DMS79 treated with DMSO at 0.1 percent for 48 hours (cell line): ENCODE measurements at regions not wholly inside any gene's neighbourhood (a gene's known extent, or its start where the extent isn't known, plus 50 kb on each side); places are given as distances from the start of the nearest gene placed in this dataset.

ENCODE experiments used
- DNase-seq: peaks from one replicate; lab custom pipeline; 2025; lab: John Stamatoyannopoulos, UW

DNA sequence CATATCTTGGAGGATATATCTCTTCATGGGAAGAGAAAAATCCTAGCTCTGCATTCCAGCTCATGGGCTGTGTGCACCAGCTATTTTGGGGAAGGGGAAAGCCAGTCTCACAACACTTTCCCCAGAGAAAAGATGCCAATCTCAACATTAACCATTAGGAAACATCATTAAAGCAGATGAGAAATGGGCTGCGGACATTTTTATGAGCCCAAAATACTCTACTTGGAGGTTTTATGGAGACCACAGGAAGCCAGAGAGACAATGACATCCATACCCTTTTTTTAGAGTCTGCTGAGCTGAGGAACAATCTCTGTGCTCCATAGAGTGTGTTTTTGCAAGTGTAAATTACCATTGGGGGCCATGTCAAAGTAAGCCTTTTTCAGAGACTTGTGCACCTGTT is 213.7 kb downstream of the TRIB2 start:
- DNase-seq, result no peak

DNA sequence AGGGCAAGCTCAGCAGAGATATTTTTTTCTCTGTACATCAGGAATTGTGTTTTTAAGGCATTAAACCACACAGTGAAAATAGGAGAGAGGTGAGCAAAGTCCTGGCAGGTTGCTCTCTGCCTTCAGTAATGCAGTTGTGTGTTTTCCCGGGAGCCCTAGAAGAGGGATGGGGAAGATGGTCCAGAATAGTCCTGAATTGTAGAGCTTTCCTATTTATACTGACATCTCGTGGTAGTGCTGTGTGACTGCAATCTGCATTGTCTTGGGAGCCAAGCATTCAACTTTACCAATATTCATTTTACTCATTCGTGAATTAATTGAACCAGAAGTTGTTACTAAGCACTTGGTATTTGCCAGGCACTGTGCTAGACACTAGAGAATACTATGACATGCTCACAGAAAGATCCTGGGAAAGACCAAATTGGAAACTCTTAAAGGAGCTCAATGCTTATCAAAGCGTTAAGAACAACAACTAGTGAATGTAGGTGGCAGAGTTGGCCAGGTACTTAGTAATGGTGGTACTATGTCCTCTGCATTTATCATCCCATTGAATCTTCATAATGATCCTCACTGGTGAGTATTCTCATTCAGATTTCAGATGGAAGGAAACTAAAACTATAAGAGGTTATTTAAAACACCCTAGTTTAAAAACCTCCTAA is 214.6 kb downstream of the TRIB2 start:
- peak; percentile 5 for DNase-seq

DNA sequence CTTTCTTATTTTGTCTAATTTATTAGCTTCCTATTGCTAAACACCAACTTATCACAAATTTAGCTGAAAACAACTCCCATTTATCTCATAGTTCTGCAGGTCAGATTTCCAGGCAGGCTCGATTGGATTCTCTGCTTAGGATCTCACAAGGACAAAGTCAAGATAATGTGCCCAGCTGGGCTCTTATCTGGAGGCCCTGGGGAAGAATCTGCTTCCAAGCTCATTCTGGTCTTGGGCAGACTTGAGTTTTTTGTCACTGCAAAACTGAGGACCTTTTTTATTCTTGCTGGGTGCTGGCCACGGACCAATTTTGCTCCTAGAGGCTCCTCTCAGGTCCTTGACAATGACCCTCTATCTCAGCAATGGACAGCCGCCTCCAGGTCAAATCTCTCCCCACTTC is 215.5 kb downstream of the TRIB2 start:
- no peak for DNase-seq

DNA sequence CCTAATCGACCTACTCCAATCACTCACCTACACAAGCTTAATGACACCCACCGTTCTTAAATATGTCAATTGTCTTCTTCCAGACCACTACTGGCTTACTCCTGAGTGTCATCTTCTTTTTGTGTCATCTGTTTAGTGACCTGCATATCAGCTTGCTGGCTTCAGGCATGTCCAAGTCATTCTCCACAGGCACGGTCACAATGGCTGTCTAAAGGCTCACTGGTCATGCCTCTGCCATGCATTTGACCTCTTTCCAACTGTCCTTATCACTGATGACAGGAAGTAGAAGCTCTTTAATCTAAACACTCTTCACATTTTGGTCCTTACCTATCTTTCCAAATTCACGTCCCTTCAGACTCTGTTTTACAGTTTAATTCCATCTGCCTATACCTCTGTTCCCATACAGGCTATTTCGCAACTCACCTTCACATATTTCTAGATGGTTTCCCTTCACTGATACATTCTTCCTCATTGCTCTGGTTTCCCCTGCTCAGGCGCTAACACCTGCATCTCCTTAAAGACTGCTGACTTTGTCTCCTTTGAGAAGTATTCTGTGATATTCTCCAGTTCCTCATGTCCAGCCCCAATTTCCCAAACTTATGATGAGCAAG is 217.5 kb downstream of the TRIB2 start:
- no peak for DNase-seq

DNA sequence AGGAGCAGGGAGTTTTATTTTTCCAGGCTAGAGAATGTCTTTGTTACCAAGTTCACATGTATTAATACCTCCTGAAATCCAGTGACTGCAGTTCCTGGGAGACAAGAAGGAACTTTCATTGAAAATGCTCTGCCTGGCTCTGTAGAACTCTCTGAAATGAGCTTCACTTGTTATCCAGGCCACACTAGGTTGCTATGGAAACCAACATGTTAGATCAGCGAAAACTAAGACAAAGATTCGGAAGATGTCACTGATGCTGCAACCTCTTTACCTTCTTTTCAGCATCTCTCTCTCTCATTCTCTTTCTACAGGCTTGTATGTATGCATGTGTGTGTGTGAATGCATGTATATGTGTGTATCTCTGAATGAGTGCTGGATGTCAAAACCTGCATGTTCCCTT is 218.5 kb downstream of the TRIB2 start:
- no peak for DNase-seq

DNA sequence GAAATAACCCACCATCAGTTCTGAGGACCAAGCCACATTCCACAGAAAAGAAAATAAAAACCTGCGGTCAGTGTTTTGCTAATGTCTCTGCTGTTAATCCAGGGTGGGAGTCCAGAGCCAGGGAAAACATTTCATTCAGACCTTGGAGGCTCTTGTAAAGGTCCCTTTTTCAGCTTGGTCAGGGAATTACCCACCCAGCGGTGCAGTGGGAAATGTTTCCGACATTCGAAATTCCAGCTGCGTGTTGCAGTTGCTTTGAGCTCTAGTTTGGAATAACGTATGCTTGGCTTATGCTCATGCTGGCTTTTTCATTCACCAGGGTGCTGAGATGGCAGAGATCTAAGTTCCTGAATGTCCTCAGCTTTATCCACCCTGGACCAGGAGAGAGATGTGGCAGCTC is 219.1 kb downstream of the TRIB2 start:
- DNase-seq, result no peak

DNA sequence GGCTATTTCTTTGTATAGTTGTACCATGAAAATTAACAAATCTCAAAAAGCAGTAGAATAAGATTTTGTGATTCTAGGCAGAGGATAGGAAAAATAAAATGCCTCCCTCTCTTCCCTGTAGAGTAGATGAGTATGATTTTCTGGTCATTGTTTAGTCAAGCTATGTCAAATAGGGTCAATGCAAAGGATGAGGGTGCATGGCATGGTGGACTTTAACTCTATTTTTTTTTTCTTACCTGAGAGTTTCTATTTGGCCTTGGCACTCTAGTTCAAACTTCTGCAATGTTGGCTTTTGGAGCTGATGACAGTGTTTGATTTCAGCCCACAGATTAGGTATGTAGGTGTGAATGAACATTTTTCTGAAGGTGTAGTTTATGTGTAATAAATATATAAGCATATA is 224.5 kb downstream of the TRIB2 start:
- DNase-seq, result no peak

DNA sequence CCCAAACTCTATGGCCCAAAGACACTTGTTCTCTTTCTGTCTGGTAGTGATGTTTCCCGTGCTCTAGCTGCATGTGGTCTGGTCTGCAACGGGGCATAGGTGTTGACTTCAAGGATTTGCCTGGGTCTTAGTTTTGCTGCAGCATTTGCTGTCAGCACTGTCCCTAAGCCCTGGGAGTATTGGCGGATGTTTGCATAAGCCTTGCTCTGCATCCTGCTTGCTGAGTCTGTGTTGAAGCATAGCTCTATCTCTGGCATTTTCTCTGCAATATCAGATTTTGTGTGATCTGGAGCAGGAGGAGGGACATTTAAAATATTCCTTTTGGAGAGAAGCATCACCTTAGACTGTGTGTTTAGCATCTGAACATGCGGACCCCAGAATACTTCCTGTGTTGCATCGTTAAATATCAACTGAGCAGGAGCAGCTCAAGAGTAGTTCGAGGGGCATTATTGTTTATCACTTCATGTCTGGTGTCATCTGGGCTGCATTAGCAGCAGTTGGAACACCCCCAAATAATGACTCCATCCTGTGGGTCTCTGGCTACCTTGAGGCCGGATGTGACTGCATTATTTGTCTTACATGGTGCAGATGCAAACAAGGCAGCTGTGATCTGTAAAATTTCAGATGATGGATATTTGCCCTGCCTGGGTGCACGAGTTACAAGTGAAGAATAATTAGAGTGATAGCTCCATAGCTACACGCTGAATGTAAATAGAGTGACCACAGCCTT is 231.7 kb downstream of the TRIB2 start:
- no peak for DNase-seq

DNA sequence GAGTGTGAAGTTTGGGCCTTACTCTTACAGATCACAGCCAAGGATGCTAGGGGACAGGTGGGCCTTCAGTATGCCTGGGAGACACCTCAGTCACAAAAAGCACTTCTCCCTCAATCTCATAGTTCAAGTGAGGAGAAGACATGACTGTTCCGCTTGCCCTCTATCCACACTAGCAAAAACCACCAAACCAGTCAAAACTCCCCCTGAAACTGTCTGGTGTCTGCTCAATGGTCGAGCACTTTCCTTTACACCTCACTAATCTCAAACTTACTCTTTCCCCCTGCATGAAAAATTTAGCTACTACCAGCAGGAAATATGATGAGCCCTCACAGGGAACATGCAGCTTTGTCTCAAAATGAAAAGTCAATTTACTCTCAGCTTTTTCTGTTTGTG is 232.2 kb downstream of the TRIB2 start:
- no peak for DNase-seq

DNA sequence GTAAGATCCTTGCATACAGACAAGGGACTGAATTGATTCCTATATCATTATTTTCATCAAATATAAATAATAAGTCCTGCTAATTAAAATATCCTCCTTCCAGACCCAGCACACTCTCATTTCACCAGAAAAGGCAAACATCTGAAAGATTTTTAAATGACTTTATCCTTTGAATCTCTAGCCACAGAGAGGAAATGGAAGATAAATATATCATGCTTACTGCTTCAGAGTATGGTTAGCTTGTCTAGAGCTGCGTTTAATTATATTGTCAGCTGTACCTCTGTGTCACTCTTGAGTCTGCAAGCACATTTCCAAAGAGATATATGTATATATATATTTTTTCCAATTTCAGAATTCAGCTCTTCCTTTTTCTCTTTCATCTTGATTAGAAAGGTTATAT is 232.7 kb downstream of the TRIB2 start:
- no peak for DNase-seq

DNA sequence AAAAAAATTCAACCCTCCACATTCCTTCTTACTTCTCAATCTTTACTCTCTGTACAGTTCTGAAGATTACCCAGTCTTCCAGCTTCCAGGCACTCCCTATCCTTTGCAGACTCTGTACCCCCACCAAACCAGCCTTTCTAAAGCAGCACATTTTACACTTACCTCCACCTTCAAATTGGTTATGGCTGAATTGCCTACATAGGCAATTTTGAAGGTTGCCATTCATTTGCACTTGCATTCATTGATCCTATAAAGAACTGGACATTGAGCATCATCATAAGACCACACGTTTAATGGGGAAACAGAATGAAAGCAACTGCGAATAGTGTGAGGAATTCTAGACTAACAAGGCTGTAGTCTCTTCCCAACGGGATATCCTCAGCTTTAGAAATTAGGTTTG is 233.4 kb downstream of the TRIB2 start:
- no peak for DNase-seq

DNA sequence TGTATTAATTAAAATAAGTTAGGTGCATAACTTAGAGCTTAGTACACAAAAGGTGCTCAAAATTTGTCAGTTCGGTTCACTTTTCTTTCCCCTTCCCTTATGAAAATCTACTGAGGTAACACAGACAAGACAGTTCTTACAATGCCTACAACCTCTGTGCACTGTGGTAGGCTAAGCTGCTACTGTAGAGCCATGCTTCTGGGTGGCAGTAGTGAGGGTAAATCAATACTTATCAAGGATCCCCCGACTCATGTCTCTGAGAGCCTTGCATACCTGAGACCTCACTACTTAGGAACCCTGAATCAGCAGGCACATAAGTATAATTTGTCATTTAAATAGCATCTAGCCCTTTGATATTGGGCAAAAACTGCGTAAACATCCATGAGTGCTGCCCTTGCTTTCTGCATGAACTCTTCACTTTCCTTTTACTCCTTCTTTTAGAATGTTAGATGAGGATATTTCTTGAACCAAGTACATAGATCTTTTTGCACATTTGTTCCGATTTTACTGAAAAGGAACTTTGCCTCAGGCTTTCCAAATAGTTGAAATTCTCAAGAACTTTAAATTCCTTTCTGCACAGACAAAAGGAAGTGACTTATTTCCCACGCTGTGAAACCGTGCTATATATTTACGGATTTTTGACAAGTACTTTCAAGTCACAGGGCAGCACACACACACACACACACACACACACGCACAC is 234.4 kb downstream of the TRIB2 start:
- DNase-seq, result no peak

DNA sequence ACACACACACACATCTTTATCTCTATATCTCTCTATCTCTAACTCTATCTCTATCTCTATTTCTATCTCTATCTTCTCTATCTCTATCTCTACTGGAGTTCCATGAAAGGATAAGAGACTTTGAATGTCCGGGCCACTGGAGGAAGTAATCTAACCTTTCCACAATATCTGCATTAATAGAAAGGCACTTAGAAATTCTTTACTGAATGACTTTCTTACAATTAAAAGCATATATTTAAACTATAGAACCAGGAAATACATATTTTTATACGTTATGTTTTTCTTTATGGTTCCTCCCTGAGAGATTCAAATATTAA is 234.9 kb downstream of the TRIB2 start:
- DNase-seq, result no peak

DNA sequence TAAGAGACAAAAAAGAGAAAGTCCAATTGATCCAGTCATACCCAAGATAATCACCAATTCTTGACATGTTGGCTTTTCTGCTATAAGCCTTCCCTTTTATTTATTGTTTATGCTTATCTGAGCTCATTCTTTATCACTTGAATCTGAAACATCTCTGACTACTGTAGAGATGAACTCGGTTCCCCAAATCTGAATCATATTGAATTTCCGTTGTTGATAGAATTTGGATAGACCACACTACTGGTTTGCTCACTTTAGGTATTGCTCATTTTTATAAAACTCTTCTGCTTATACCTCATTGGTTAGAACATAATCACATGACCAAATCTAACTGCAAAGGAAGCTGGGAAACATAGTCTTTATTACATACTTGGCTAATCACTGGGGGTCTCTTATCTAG is 236.9 kb downstream of the TRIB2 start:
- no peak for DNase-seq

DNA sequence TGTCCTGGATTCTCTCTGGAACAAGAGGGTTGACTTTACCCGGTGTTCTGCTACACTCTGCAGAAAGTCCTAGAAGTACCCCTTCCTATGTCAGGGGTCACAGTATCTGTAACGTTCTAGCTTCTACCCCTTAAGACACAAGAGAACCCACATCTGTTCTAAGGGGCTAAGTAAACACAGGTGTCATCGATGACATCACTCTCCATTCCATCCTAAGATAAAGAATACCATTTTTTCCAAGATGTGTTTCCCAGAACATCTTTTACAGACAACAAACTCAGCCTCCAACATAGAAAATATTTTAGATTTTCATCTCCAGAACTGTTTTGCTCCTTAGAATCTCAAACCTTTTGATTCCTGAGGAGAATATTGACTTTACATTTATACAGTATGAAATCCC is 239.1 kb downstream of the TRIB2 start:
- no peak for DNase-seq

DNA sequence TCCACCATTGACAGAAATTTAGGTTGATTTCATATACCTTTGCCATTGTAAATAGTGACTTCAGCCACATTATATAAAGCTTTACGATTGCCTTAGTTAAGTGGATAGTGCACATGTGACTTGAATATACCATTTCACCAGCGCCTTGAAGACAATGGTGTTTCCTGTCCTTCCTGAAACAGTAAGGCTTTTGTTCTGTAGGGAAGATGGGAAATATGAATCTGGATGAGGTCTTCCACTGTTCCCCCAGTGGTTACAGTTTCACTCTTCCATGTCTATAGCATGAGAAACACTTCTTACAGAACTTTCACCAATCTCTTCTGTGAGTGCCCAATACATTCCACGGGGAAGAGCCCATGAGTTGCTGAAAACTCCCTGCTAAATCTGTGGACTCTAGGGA is 240.5 kb downstream of the TRIB2 start:
- no peak for DNase-seq

DNA sequence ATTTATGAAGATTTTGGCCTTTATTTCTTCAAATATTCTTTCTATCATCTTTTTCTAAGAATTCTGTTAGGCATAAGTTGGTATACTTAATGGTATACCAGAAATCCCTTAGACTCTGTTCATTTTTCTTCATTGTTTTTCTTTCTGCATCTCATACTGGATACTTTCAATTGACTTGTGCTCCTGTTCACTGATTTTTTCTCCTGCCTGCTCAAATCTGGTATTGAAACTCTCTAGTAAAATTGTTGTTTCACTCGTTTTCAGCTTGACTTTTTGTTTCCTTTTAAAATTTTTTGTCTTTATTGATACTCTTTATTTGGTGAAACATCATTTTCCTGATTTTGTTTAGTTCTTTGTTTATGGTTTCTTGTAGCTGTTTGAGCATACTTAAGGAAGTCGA is 243.2 kb downstream of the TRIB2 start:
- DNase-seq, result no peak

DNA sequence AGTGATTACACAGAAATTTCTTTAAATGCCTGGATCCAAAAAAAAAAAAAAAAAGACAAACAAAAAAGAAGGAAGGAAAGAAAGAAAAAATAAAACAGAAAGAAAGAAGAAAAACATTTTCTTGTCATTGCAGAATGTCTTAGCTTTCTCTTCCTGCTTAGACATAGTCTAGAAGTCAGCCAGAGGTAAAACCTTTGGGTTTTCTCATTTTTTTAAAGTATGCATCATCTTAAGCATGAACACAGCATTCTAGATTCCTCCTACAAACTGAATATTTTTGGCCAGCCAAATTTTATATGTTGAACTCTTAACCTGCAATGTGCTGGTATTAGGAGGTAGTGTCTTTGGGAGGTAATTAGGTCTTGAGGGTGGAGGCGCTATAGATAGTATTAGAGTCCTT is 243.9 kb downstream of the TRIB2 start:
- DNase-seq, result no peak

DNA sequence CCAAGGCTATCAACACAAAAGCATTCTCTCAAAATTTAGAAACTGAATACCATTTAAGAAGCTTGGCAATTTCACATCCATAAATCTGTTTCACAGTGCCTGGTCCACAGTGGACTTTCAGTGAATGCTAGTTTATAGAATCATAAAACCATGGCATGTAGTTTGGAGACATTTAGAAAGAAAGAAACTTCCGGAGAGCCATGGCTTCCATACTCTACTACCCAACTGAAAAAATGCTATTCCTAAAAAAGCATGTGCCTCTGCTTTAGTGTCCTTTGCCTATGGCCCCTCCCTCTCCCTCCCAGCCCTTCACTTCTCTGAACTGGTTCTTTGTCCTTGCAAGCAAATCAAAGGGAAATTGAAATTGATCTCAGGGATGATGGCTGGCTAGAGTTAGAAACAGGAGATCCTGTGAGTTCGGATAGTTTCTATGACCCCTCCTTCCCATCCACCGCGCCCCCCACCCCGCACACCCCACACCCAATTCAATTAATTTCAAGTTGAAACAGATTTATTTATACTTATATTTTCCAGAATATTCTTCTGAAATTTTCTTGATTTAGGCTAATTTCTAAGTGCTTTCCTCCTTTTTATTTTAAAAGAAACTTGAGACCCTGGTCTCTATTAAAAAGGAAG is 248.3 kb downstream of the TRIB2 start:
- no peak for DNase-seq

DNA sequence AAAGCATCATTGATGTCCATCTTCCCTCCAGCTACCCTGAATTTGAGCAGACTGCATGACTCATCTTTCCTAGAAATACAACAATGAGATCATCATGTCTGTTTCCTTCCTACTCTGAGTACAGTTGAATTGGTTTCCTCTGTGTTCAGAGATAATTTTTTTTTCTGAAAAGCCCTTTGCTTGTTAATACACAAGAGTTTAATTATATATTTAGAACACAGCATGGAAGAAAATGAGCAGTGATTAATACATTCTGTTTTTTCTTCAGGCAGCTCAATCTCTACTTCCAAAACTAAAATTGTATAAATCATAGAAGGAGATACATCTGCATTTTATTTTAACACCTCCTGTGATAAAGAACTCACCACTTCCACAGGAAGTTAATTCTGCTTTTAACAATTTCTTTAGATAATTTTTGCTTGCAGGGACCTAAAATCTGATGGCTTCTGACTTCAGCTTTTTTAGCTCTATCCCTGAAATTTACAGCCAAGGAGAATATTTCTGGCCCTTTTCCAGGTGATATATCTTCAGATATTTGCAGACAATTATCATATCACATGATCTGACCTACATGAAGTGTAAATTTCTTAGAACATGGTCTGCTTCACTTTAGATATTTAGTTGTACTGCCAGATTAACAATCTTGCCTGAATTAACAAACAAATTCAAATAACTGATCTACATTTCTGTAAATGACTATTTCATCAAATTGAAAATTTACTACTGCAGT is 249.0 kb downstream of the TRIB2 start:
- no peak for DNase-seq

DNA sequence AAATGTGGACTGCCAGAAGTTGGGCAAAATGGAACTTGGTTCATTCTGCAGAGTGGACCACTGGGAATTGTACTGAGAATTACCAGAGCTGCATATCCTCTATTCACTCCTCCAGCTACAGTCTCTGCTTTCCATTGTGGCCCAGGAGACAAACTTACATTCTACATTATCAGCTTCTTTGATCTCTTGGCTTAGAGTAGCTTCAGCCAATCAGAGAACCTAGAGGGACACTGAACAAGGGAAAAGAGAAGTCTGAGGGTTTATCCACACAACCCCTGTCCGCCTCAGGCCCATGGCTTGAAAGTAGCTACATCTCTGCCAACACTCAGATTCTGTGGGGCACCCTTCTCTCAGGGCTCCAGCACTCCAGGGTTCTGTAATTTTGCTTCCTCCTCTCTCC is 251.1 kb downstream of the TRIB2 start:
- DNase-seq, result no peak

DNA sequence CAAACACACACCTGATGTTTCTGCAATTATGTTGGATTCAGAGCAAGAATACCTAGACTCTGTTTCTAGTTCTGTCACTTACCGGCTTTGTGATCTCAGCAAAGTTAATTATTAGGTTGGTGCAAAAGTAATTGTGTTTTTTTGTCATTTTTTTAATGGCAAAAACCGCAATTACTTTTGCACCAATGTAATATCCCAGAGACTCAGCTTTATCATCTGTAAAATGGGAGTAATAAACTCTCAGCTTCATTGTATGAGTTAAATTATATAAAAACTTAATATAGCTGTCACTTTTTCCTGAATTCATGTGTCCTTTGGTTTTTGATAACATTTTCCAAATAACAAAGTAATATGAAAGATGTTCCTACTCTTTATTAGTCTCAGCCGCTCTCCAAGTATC is 251.7 kb downstream of the TRIB2 start:
- no peak for DNase-seq
